Loucy (cell line): ENCODE measurements at regions not wholly inside any gene's neighbourhood (a gene's known extent, or its start where the extent isn't known, plus 50 kb on each side); places are given as distances from the start of the nearest gene placed in this dataset.

Source experiments
- CTCF ChIP-seq: fragments of 200-600 bp; sonication (generic); conservative IDR thresholded peaks from 2 replicates; pipeline ENCODE4 v1.5.1; 2014; ENCODE audit warnings: mild to moderate bottlenecking, antibody characterized with exemption, low read length
- EZH2phosphoT487 ChIP-seq: fragments of 200-600 bp; IDR thresholded peaks from 2 replicates; pipeline ENCODE4 v1.6.1; 2018; ENCODE audit warnings: antibody characterized with exemption, mild to moderate bottlenecking, moderate library complexity, borderline replicate concordance

- TF ChIP-seq CTCF (no peak), EZH2phosphoT487 (no peak)
Observed at GRCh38 chr3:89619263-89619662, 511.8 kb downstream of the EPHA3 start.
